GM19324 (cell line): ENCODE measurements at regions not wholly inside any gene's neighbourhood (a gene's known extent, or its start where the extent isn't known, plus 50 kb on each side); places are given as distances from the start of the nearest gene placed in this dataset.

ENCODE experiments used
- ATAC-seq: cut with Tn5 transposase; IDR thresholded peaks from one replicate; pipeline ENCODE4 v1.9.1; 2021; ENCODE audit warnings: mild to moderate bottlenecking, moderate library complexity; ENCODE audit not compliant: unreplicated experiment, low FRiP score

DNA sequence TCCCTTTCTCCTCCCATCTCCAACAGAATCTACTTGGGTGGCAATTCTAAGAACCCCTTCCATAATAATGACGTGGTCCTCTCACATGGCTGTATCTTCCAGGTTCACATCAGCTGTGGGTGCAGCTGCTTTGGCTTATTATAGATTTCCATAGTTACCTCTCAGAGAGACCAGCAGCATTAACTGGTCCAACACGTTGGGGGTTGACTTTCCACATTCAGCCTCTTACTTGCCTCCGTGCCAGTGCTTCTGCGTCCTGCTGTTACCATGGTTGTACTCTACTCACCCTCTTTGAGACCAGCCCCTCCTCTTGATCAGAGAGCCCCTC, 570.7 kb downstream of the PLCL1 start:
- ATAC-seq: no peak

DNA sequence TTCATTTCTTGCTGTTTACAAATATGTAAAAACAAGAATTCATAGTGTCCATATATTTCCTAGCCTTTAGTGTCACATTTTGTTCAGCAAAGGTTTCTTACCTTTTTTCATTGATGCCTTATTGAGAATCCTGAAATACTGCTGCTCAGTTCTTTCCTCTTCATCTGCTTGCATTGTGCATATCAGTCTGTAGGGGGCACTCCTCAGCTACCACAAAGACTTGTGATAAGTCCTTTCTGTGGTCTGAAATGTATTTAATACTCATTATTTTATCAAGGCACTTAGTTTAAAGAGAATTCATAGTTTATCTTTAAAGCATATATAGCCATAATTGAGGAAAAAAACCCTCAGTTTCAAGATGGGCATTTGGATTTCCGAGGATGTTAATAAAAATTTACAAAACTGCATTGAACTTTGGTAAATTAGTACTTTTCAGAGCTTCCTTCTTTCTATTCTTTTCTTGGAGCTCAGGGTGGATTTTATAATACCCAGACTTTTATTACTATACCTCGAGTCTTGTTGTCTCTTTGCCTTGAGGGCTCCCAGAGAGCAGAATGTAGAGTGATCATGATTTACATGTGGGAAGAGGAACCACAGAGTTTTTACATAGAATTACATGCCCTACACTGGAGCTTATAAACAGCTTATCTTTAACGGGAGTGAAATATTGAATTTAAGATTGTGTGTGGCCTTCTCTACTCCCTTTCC, 570.1 kb downstream of the PLCL1 start:
- ATAC-seq: no peak

DNA sequence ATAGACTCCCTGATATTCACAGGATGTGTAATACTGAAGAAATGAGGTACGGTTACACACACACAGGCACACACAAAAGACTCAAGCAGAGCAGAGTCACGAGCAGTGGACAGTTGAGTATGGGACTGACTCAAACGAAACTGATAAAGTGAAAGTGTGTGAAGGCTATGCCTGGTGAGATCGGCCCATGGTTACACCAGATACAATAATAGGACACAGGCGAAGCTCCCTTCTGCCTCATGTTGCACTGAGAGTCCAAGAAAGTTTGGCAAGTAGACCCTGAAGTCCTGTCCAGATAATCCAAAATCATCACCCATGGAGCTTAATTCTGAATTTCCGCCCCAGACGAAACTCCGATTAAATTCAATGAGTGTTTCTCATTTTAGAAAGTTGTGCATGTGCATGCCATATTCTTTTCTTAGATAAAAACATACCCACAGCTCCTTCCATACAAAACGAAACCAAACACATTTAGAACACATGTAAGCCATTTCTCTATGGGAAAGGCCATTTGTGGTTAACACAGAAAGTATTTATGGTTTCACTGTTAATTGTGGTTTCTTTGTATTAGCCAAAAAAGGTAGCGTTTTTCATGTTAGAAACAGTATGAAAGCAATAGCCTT, 567.6 kb downstream of the PLCL1 start:
- peak; percentile 92 for ATAC-seq

DNA sequence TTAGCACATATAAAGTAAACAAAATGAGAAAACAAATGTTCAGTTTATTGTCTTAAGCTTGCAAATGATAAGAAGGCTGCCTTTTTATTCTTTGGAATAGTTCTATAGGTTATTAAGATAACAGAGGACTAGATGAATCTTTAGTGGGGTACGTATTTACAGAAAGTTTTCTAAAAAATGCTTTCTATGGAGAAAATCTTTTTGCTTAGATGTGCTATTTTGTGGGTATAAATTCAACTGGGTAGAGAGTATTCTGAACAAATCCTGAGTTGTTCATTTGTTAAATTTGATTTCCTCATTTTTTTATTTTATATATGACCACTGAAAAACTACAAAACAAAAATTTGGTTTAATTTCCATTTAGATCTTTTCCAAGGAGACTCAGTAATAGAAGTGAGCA, 566.9 kb downstream of the PLCL1 start:
- no peak for ATAC-seq

- no peak for ATAC-seq
Measured at GRCh38 chr2:198368089-198368488, 563.7 kb downstream of the PLCL1 start.

- no peak for ATAC-seq
Measured at GRCh38 chr2:198362740-198363139, 558.3 kb downstream of the PLCL1 start.

DNA sequence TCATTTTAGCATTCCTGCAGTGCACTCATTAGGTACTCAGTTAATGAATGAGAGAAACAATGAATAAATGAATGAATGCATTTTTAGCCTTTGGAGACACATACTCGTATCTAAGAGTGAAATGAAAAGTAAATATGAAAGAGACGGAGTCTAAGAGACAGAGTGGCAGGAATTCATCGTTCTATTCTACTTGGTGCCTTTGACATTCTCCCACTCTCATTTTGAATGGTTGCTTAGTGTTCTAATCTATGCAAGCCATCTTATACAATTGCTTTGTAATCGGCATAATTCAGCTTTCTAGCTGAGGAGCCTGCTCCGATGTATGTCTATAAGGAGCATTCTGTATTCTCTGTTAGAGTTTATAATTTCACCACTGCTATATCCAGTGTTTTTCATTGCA, 554.9 kb downstream of the PLCL1 start:
- ATAC-seq: no peak

GRCh38 chr2:198356157-198356556, 551.8 kb downstream of the PLCL1 start:
- ATAC-seq: no peak

- no peak for ATAC-seq
Measured at GRCh38 chr2:198351647-198352046, 547.3 kb downstream of the PLCL1 start.

DNA sequence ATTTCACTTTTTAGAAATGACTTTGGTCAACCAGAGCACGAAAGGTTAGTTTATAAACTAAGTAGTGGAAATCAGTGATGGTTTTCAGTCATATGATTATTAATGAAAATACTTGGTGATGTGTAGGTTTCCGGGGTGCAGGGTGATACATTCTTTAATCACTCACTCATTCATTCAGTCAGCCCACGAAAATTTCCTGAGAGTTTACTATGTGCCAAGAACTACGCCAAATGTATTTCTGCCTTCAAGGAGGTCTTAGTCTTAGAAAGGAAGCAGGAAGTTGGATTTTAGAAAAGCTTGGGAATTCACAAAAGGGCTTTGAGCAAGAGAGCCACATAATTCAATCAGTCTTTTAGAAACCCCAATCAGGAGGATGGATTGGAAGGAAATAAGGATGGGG, 543.6 kb downstream of the PLCL1 start:
- no peak for ATAC-seq

GRCh38 chr2:198347349-198347748, 543.0 kb downstream of the PLCL1 start:
- ATAC-seq: no peak

DNA sequence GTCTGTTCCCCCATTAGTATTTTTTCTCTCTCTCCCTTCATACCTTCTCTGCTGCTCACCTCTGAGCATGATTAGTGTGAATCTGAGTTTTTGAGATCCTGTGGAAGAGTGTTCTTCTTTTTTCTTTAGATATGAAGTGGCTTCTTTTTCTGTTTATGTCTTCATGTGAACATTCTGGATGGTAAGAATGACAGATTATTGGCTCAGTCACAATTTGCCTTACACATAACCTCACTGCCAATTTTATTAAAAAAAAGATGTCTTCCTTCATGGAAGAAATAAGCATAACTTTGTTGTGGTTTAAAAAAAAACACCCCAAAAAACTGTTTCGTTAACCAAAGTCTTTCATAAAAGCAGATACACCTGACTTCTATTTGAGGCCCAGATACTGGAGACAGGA, 539.1 kb downstream of the PLCL1 start:
- no peak for ATAC-seq

DNA sequence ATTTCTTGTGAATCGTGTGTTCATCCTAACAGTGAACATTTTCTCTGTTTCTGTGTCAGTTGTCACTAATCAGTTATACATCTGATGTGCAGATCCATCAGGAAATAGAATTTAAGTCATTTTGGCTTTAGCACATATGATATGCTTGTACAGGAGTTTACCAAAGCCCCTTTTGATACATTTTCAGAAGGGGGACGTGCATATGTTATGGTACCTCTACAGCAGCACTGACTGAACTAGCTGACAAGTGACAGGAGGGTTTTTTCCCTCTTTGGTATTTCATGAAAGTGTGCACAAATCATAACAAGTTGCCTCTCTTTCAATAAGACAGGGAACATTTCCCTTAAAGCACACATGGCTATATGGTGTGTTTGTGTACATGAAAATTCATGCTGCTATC, 536.5 kb downstream of the PLCL1 start:
- ATAC-seq: no peak

GRCh38 chr2:198339116-198339515, 534.7 kb downstream of the PLCL1 start:
- no peak for ATAC-seq

- no peak for ATAC-seq
Measured at GRCh38 chr2:198337368-198337767, 533.0 kb downstream of the PLCL1 start.

GRCh38 chr2:198328454-198328853, 524.1 kb downstream of the PLCL1 start:
- ATAC-seq: no peak

- no peak for ATAC-seq
Measured at GRCh38 chr2:198327526-198327925, 523.1 kb downstream of the PLCL1 start.

DNA sequence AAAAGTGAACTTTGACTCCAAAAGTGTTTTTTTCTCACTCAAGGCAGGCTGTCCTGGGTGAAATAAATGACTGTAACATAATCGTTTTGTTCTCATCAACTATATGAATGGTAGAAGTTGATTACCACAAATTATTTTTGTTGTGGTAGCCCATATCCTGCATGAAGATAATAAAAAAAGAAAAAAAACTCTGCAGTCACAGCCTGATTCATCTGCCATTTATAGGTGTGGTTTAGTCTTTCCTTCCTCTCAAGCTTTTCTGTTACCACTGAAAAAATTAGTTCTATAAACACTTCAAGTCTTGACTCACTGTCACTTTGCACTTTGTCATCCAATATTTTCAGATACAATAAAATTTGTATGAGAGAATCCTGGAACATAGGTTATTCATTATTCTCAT, 522.0 kb downstream of the PLCL1 start:
- no peak for ATAC-seq

DNA sequence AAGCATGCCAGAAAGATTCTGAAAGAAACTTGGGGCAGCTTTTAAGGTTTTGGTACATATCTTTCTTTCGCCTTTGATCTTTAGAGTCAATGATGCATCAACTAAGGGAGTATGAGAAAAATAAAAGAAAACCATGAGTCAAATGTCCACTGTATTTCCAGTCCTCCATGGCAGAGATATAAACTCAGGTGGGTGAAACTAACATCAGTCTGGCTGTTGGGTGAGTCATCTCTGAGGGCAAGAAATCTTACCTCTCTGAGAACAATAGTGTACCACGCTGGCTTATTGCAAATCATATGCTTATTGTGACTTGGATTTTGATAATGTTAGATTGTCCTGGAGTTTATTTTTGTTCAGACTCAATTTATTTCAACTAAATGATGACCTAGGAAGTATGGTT, 521.0 kb downstream of the PLCL1 start:
- ATAC-seq: no peak

GRCh38 chr2:198324071-198324470, 519.7 kb downstream of the PLCL1 start:
- no peak for ATAC-seq

DNA sequence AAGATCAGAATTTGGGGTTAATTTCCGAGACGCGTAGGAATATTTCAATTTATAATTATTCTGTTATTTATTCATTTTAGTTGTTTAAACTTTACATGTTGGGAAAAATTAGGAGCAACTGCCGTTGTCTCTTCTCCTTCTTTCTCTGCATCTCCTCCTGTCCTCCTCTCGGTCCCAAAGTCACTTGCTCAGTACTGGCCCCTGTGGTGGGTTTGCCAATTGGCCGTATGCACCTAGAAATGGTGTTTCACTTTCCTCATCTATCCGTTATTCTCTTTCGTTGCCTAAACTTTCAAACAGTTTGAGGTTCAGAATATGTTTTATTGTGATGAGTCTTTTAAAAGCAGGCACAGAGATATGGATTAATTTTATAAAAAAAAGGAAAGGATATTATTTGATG, 517.9 kb downstream of the PLCL1 start:
- ATAC-seq: no peak

DNA sequence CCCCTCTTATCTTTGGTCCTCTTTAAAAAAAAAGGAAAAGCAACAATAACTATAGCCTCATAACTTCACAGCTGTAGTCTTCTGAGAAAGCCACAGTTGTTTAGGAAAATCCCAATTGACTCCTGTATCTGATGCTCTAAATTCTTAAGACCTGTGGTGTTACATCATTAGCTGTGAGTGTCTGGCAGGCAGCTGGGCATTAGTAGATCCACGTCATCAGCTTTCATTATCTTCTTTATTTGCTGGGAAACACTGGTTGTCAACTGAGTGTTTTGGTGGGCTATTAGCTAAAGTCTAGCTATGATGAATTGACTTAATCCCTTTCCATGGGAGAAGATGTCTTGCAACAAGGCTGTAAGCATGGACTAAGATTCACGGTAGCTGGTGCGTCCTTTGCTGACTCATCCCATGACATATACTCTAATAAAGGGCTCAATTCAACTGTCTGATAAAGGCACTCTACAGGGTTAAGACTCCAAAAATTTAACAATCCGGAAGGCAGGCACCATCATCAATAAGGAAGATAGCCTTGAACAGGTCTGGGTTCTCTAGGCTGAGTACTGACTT, 517.2 kb downstream of the PLCL1 start:
- no peak for ATAC-seq
